Left cardiac atrium (tissue), 4 donors: ENCODE measurements at regions not wholly inside any gene's neighbourhood (a gene's known extent, or its start where the extent isn't known, plus 50 kb on each side); places are given as distances from the start of the nearest gene placed in this dataset.
"Not testable (repeated sequence)": the region's sequence is repeated elsewhere in the genome, so short reads cannot be mapped to it uniquely, and the experiment has no call there.

Experiments
- ATAC-seq, 2 donors: fragments of 200-7000 bp; cut with Tn5 transposase; one replicate each; pipeline ENCODE4 v1.9.1; 2020; ENCODE audit warnings: mild to moderate bottlenecking in 2 of 2, moderate library complexity in 2 of 2
- DNase-seq: peaks from one replicate; pipeline ENCODE4 v3.0.0-alpha.2; 2020
- intact Hi-C, 2 donors: fragments of 100-400 bp; cut with DNase I; formaldehyde crosslinking; loops; one replicate each; pipeline versions ENCODE4 v1.14.1 to v1.15.1; 2022 to 2023
- donor health status: DM: no; HTN: yes; CAD: no.
- donor health status: DM: no; HTN: yes; CAD: no; lungs with severe emphysema.
- donor health status: DM: yes; HTN: yes; CAD: no.
- donor health status: Dilated cardiomyopathy.

DNA sequence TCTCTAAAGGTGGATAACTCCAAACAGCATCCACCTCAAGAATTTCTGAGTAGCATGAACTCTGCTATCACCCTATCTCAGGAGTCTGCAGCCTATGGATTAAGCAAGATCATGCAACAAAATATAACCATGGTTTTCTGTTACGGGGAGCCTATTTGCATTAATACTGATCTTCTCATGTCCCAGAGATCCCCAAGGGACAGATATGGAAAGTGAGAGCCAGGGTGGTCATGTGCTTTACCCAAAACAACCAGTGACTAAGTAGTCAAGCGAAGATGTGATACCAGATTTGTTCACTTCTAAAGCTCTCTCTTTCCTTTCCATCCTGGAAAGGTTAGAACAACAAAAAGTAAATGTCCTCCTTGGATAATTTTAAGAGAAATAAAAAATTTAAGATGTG lies 125.1 kb downstream of the PRRX1 start:
- DNase-seq (no peak), ATAC-seq (no peak)
- intact Hi-C loops: no loop called here

DNA sequence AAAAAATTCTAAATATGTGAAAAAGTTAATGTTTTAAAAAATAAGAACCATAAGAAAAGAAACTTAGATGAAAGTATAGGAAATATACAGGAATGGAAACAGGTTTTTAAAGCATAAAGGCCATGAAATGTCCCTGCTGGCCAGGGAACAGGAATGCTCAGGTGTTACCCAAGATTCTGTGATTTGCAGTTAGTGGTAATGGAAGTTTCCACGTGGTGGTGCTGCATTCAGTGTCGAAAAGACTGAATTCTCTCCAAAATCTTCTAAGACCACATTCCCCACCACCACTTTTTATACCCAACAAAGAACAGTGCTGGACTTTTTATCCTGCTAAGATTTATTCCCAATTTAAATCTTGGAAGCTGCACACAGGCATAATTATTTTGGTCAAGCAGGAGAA lies 126.2 kb downstream of the PRRX1 start:
- ATAC-seq (no peak), DNase-seq (no peak)
- intact Hi-C loops: no loop called here

DNA sequence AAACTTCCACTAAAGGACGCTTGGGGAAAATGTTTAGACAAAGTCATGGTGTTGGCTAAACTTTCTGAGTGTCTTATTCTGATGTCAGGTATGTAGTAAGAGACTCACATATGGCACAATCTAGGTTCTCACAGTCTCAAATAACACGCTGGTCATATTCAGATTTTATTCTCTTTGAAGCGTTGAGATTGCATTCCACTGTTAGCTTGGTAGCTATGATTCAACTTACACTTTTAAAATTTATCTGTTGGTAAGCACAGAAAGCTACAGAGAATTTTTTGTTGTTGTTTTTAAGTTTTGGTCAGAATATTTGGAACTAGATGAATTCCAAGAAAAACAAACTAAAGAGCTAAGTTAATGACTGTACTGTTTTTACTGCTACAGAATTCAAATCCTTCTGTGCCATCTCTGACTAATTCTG lies 126.7 kb downstream of the PRRX1 start:
- intact Hi-C loops: no loop called here
- ATAC-seq: no peak

GRCh38 chr1:170791941-170792340 lies 128.0 kb downstream of the PRRX1 start:
- no peak for ATAC-seq
- intact Hi-C loops: no loop called here
- no peak for DNase-seq

More for the DNA sequence above, 126.7 kb downstream of the PRRX1 start:
- no peak for DNase-seq

GRCh38 chr1:170800265-170800664 lies 135.1 kb upstream of the MROH9 start:
- intact Hi-C loops: no loop called here
- ATAC-seq (no peak), DNase-seq (no peak)

GRCh38 chr1:170800812-170801211 lies 134.5 kb upstream of the MROH9 start:
- ATAC-seq: no peak
- intact Hi-C loops: no loop called here
- no peak for DNase-seq

DNA sequence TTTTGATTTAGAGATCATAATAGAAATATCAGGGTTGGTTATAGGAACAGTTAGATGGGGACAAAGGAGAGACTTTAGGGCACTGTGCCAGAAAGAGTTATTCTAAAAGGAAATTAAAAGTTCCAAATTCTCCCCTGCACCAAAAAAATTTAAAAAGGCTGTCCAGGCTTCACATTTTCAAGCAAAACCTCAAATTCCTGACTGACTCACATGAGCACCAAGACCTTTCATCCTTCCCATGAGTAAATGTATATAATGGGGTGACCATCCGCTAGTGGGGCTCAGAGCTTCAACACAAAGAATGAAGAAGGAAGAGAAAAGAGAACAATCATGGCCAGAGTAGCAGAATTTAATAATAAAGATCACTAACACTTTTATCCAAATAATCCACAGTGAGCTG lies 131.6 kb upstream of the MROH9 start:
- DNase-seq: no peak
- intact Hi-C loops: no loop called here
- ATAC-seq: no peak

DNA sequence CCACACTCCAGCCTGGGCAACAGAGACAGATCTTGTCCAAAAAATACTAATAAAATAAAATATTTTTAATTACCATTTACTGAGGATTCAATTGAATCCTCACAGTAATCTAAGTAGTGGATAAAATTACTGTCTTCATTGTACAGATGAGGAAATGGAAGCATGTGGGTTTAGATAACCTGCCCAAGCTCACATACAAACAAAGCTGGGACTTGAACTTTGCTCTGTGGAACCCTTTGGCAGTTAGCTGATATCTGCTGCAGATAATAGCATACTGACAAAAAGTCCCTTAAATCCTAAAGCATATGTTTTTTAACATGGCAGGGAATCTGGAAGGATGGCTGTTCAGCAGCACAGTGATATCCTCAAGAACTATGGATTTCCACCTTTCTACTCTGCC lies 130.9 kb upstream of the MROH9 start:
- intact Hi-C loops: no loop called here
- no peak for DNase-seq
- ATAC-seq: no peak

DNA sequence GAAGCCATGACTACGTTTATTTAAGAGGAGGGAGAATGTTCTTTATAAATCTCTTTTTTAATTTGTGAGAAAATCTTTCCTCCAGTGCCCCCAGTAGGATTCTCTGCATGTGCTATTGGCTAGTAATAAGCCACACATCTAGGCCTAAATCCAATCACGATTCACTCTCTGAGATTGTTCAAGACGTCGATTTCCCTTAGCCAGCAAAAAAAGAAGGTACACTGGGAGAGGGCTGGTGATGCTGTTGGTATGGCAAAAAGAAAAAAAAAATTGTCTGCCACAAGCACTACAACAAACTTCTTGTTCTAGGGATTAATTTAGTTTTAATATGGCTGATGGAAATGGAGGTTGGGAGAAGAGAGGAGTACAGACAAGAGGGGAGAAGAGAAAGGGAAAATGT lies 130.5 kb upstream of the MROH9 start:
- DNase-seq (no peak), ATAC-seq (no peak)
- intact Hi-C loops: no loop called here

- ATAC-seq (no peak), DNase-seq (no peak)
- intact Hi-C loops: no loop called here
Observed at GRCh38 chr1:170806961-170807360, 128.4 kb upstream of the MROH9 start.

DNA sequence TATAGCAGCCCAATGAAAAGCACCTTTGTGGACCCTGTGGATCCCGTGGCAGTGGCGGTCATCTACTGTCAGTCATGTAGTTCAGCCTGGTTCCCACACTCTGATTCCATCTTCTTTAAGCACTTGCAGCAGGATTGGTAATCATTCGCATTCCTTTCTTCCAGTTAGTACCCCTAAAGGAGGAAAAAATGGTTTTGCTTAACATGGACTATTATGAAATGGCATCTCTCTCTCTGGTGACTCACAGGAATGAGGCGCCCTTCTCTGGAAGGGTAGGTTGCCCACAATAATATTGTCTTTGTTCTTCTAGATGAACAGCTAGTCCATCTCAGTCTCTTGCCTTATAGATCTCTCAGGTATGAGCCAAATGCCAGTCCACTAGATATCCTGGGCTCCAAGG lies 127.9 kb upstream of the MROH9 start:
- ATAC-seq (no peak), DNase-seq (no peak)
- intact Hi-C loops: no loop called here

GRCh38 chr1:170808216-170808885 lies 127.0 kb upstream of the MROH9 start:
- intact Hi-C loops: no loop called here
- DNase-seq: no peak
- ATAC-seq: no peak

- DNase-seq, ATAC-seq, intact Hi-C loops: not testable (repeated sequence)
Observed at GRCh38 chr1:170811013-170811412, 124.3 kb upstream of the MROH9 start.

- DNase-seq (no peak), ATAC-seq (no peak)
- intact Hi-C loops: no loop called here
Observed at GRCh38 chr1:170819781-170820180, 115.6 kb upstream of the MROH9 start.

- DNase-seq: no peak
Observed at GRCh38 chr1:170823120-170823519, 112.2 kb upstream of the MROH9 start.

DNA sequence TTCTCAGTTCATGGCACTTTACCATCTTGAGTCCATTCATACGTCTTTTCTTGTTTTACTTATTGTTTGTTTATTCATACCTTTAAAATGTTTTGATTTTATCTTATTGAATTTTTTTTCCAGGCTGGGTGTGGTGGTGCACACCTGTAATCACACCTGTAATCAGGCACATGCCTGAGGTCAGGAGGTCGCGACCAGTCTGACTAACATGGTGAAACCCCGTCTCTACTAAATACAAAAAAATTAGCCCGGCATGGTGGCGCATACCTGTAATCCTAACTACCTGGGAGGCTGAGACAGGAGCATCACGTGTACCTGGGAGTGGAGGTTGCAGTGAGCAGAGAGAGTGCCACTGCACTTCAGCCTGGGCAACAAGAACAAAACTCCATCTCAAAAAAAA lies 104.1 kb upstream of the MROH9 start:
- ATAC-seq: no peak
- intact Hi-C loops: no loop called here
- no peak for DNase-seq

More at GRCh38 chr1:170823120-170823519, 112.2 kb upstream of the MROH9 start:
- intact Hi-C loops: no loop called here
- no peak for ATAC-seq

DNA sequence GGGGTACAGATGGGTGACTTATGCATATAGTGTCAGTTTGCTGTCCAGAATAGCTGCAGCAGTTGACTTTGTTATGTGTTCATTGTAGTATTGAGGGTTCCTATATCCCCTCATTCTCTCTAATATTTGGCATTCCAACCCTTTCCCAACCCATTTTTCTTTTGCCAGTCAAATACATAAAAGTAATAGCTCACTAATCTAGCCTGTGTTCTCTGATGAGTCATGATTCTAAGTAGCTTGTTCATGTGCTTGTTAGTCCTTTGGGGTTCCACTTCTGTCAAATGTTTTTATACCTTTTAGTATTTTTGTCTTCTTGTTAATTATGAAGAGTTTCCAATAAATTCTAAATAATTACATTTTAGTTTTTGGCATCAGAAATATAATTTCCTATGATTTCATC lies 99.2 kb upstream of the MROH9 start:
- intact Hi-C loops: no loop called here
- ATAC-seq (no peak), DNase-seq (no peak)

GRCh38 chr1:170840371-170840770 lies 95.0 kb upstream of the MROH9 start:
- intact Hi-C loops: no loop called here
- DNase-seq: no peak
- no peak for ATAC-seq

- no peak for ATAC-seq
- intact Hi-C loops: no loop called here
- DNase-seq: no peak
Observed at GRCh38 chr1:170853302-170853701, 82.0 kb upstream of the MROH9 start.

DNA sequence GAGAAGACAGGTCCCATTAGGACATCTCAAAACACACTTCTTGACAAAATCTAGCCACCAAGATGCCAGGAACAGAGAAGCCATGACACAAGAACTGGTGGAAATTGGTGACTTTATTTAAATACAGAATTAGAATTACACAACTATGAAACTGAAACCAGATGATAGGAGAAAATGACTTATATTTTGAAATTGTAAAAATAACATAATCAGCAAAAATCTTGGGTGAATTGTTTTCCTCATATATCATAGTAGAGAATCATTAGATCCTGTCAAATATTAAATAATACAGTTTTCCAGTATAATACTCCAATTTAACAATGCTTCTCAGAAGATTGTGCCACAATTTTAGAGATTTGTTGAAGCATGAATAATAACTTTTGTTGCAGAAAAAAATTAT lies 81.5 kb upstream of the MROH9 start:
- no peak for DNase-seq
- ATAC-seq: no peak
- intact Hi-C loops: no loop called here

DNA sequence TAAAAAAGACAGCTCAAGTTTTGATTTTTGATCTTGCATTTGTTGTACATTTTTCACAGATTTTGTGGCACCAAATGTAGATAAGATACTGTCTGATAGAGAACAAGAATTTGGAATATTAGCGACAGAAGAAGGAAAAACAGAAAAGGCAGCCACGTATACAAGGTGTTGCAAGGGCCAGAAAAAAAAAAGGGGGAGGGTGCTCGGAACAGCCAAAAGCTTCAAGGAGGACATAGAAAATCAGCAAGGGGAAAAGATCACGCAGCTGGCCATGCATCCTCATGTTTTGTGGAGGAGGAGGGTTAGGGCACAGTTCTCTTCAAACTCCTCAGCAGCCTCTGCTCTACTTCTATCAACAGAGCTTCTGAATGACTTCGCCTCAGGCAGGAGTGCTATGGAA lies 80.7 kb upstream of the MROH9 start:
- intact Hi-C loops: no loop called here
- no peak for DNase-seq
- ATAC-seq: no peak

DNA sequence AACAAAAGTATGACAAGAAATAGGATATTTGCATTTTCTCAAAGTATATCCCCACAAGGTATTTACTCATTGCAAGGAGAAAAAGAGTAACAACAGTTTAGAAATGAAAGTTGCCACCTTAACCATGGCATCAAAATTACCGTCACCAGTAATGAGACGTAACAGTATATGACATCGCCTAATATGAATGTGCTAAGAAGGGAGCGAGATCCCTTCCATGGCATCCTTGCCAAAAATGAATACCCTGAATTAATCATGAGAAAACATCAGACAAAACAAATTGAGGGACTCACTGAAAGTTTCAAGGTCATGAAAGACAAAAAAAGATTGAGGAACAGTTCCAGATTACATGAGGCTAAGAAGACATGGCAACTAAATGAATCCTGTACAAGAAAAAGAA lies 78.9 kb upstream of the MROH9 start:
- intact Hi-C loops: no loop called here
- ATAC-seq: no peak
- no peak for DNase-seq
